ENCODE measurements at regions not wholly inside any gene's neighbourhood (a gene's known extent, or its start where the extent isn't known, plus 50 kb on each side); places are given as distances from the start of the nearest gene placed in this dataset.
"Not testable (repeated sequence)": the region's sequence is repeated elsewhere in the genome, so short reads cannot be mapped to it uniquely, and the experiment has no call there.

DNA sequence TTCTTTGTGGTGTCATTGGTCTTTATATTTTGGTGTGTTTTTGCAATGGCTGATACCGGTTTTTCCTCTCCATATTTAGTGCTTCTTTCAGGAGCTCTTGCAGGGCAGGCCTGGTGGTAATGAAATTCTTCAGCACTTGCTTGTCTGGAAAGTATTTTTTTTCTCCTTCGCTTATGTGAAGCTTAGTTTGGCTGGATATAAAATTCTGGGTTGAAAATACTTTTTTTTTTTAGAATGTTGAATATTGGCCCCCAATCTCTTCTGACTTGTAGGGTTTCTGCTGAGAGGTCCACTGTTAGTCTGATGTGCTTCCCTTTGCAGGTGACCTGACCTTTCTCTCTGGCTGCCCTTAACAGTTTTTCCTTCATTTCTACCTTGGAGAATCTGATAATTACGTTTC, 82.7 kb downstream of the XCL2 start:
- not testable (repeated sequence) for DNase-seq (ENCODE audit: low read depth in 4 of 4, low spot score in 2 of 4)

GRCh38 chr1:168457296-168457695, 86.5 kb downstream of the XCL2 start:
- DNase-seq (ENCODE audit: low read depth in 4 of 4, low spot score in 2 of 4) = not testable (repeated sequence)

- no peak for DNase-seq (ENCODE audit: low read depth in 4 of 4, low spot score in 2 of 4)
These were observed 88.0 kb downstream of the XCL2 start for GRCh38 chr1:168455764-168456163.

DNA sequence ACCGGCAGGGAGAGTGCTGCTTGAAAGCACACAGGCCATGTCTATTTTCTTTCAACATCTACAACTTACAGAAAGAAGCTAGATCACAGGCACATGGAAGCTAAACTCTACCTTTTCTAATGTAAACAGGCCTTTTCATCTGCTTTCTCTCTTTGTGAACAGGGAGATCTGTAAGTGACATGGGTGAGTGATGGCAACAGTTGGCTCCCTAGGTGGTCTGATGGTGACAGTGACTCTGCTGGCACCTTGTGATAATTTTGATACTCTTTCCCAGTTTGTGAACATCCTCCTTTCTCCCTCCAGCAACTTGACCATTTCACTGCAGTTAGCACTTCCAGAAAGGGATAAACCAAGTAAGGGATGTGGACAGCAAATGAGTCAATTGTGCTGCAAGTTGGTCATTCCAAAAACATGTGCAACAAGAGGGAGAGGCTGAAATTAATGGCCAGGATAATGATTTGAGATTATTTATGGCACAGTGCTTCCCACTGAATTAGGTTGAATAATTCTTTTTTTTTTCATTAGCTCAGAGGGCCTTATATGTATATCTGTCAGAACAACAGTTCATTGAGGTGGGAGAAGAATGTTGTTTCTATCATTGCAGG, 89.5 kb downstream of the XCL2 start:
- no peak for DNase-seq (ENCODE audit: low read depth in 4 of 4, low spot score in 2 of 4)

DNA sequence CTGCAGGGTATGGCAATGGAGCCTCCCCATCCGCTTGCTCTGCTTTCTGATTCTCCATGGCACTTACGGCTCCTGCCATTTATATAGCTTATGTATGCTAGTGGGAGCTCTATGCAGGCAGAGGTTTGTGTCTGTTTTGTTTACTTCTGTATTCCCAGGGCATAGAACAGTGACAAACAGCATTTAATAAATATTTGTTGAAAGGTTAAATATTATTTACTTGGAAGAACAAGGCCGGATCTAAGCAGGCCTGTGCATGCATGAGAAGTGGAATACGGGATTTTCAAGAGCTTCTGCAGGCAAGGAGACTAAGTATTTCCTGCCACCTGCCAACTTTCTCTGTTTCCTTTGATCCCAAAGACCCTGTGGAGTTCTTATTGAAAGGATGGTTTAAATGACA, 90.7 kb downstream of the XCL2 start:
- DNase-seq (ENCODE audit: low read depth in 4 of 4, low spot score in 2 of 4) = no peak

- DNase-seq (ENCODE audit: low read depth in 4 of 4, low spot score in 2 of 4) = no peak
These were observed 91.5 kb downstream of the XCL2 start for GRCh38 chr1:168452329-168452728.

GRCh38 chr1:168447871-168448270, 95.9 kb downstream of the XCL2 start:
- no peak for DNase-seq (ENCODE audit: low read depth in 4 of 4, low spot score in 2 of 4)

DNA sequence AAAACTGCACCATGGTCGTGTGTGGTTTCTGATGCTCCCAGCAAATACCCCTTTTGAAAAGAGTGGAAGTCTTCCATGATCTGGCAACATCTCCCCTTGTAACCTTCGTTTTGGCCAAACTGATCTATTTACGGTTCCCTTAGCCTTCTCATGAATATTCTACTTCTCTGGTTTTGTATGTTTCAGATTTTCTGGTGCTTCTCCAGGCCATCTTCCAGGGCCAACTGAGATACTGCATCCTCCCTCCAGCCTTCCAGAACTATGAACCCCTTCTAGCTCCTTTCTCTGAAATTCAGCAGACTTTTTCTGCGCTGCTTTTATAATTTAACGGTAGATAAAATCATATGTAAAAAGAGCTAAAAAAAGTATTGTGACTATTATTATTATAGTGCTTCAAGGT, 97.7 kb downstream of the XCL2 start:
- DNase-seq (ENCODE audit: low read depth in 4 of 4, low spot score in 2 of 4) = no peak

- no peak for DNase-seq (ENCODE audit: low read depth in 4 of 4, low spot score in 2 of 4)
These were observed 99.9 kb downstream of the XCL2 start for GRCh38 chr1:168443899-168444298.

DNA sequence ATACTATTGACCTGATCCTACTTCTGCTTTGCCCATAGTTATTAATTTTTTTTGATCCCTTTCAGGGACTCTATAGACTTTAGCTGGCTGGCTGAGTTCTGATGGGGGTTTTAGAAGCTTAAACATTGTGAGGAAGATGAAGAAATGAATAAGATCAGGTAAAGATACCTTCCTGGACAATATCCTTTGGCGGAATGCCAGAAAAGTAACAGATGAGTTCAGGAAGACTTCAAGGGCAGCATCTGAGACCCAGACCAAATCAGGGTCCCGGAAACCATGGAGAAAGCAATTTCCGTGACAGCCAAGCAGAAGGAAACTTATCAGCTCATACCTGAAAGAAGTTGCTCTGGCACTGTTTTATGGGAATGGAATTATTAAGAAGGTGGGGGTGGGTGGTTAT, 100.4 kb downstream of the XCL2 start:
- DNase-seq (ENCODE audit: low read depth in 4 of 4, low spot score in 2 of 4) = no peak

- DNase-seq (ENCODE audit: low read depth in 4 of 4, low spot score in 2 of 4) = no peak
These were observed 100.9 kb downstream of the XCL2 start for GRCh38 chr1:168442931-168443330.

DNA sequence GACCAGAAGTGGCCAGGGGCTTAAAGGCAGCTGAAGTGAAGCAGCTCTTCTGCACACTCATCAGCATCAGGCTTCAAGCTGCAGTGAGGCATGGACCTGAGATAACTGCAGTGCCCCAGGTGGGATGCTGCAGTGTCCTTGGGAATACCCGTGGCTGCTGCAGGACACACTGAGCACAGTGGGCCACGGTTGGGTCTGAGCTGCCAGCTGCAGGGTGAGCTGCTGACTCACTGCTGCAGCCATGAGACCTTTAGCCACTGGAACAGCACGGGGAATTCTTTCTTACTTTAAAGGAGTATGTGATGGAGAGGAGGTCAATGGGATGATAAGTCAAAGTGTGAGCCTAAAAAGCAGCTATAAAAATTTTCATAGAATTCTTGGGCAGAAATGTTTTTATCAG, 102.1 kb downstream of the XCL2 start:
- DNase-seq (ENCODE audit: low read depth in 4 of 4, low spot score in 2 of 4) = no peak

DNA sequence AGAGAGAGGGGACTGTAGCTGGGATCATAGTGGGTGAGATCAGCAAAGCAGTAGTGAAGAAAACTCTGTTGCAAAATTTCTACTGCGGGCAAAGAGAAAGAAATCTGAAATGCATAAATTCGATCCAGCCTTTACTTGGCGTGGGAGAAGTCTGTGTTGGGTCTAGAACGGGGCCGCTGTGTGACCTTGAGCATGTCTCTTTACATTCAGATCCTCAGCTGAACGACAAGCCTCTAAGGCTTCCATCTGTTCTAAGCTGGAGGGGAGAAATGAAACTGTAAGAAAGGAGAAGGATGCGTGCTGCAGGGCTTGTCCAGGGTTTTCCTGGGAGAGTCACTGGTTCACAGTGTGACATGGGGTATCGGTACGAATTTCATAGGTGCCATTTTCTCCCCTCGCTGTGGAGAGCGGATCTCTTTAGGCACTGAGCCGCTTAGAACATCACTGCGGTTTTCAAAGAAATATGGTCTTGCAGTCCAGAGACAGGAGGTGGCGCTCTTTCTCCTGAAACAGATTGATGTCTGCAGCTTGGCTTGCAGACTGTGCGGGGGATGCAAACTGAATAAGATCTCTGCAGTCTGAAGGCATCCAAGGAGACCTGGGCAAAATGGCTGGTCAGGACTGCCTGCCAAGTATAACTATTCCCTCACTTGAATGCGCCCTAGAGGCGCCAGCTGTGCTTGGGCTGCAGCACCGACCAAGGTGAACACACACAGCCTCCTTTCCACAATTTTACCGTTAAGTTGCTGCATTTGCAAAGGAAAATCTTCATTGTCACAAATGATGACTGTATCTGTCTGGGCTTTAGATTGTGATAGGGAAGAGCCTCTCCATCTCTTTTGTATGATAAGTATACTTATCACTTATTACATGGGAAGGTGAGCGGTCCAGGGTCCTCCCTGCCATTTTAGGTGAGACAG, 104.1 kb downstream of the XCL2 start:
- peak; percentile 52 to 78 (median 54) for DNase-seq (ENCODE audit: low read depth in 4 of 4, low spot score in 2 of 4)

GRCh38 chr1:168438626-168439025, 105.2 kb downstream of the XCL2 start:
- no peak for DNase-seq (ENCODE audit: low read depth in 4 of 4, low spot score in 2 of 4)

DNA sequence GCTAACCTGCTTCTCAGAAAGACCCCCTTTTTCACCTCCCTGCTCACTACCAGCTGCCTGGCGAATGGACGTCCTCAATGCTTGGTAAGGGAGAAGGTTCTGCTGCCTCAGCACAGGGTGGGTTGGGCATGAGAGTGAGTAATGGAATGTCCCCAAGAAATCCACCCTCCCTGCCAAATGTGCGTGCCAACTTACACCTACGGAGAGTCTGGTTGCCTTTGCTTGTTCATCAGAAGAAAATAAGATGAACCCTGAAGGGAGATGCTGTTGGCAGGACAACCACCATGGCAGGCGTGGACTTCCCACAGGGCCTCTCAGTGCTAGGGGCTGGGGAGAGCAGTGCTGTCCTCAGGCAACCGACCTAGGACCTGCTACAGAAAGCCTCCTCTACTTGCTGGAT, 106.0 kb downstream of the XCL2 start:
- DNase-seq (ENCODE audit: low read depth in 4 of 4, low spot score in 2 of 4) = no peak

DNA sequence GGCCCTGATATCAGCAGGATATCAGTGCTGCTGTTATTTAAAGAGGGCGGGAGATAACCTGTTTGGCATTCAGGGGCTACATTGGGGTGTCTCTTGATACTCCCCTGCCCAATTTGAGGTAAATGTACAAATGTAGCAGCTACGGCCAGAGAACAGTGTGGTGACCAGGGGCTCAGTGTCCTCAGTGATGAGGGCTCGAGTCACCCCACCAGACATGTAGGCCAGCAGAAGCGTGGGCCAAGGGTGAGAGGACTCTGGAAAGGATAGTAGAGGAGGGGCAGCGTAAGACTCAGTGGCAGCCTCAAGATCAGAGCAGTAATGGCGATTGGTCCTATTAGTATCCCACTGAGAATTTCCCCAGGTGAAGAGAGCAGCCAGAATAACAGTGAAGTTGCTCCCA, 108.4 kb downstream of the XCL2 start:
- DNase-seq (ENCODE audit: low read depth in 4 of 4, low spot score in 2 of 4) = no peak

DNA sequence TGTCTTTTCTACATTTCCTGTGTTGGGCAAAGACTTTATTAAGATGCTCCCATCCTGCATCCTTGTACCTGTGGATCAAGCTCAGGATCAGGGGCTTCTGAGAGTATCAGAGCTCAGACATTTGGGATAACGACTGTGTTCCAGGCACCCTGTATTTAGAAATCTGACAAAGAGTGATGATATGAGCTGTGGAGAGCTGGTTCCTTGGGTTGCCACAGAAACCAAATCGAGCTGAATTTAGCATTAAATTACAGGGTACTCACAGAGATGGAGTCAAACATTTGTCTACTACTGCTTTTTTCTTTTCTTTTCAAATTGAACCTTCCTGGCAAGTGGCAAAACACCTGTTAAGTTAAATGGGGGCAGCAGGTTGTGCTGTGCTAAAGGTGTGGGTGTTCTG, 110.6 kb downstream of the XCL2 start:
- DNase-seq (ENCODE audit: low read depth in 4 of 4, low spot score in 2 of 4) = no peak

- DNase-seq (ENCODE audit: low read depth in 4 of 4, low spot score in 2 of 4) = no peak
These were observed 111.9 kb downstream of the XCL2 start for GRCh38 chr1:168431882-168432281.

- no peak for DNase-seq (ENCODE audit: low read depth in 4 of 4, low spot score in 2 of 4)
These were observed 113.5 kb downstream of the XCL2 start for GRCh38 chr1:168430321-168430720.

- no peak for DNase-seq (ENCODE audit: low read depth in 4 of 4, low spot score in 2 of 4)
These were observed 115.6 kb downstream of the XCL2 start for GRCh38 chr1:168428063-168428731.

- DNase-seq (ENCODE audit: low read depth in 4 of 4, low spot score in 2 of 4) = no peak
These were observed 116.7 kb downstream of the XCL2 start for GRCh38 chr1:168427051-168427450.

DNA sequence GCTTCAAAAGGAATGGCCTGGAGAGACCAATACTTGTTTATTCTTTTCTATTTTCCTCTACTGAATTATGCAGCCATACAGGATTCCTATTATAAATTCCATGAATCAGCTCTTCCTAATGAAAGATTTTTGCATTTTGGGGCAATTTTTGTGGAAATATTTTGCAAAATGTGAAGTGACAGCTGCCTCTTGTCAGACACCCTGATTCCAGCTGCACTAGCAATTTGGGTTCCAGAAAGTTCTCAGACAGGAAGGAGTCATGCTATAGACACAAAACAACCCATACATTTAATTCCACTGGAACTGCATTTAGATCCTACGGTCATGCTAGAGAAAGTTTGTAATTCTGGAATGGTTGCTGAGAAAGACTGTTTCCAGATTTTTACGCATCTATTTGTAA, 119.5 kb downstream of the XCL2 start:
- DNase-seq (ENCODE audit: low read depth in 4 of 4, low spot score in 2 of 4) = no peak
